Erythroblast (primary cell): ENCODE measurements at regions not wholly inside any gene's neighbourhood (a gene's known extent, or its start where the extent isn't known, plus 50 kb on each side); places are given as distances from the start of the nearest gene placed in this dataset.
"Not testable (repeated sequence)": the region's sequence is repeated elsewhere in the genome, so short reads cannot be mapped to it uniquely, and the experiment has no call there.

Experiments used
- GATA1 ChIP-seq: IDR thresholded peaks from 2 replicates; pipeline ENCODE4 v1.6.1; 2011; ENCODE audit warnings: low read depth, mild to moderate bottlenecking, control low read depth, low read length, moderate library complexity
- POLR2A ChIP-seq: IDR thresholded peaks from 2 replicates; pipeline ENCODE4 v1.6.1; 2011; ENCODE audit warnings: mild to moderate bottlenecking, low read length

DNA sequence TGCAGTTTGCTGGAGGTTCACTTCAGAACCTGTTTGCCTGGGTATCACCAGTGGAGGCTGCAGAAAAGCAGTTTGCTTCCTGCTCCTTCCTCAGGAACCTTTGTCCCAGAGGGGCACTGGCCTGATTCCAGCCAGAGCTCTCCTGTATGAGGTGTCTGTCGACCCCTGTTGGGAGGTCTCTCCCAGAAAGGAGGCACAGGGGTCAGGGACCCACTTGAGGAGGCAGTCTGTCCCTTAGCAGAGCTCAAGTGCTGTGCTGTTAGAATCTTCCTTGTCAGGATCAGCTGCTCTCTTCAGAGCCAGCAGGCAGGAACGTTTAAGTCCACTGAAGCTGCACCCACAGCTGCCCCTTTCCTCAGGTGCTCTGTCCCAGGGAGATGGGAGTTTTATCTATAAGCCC, 164.8 kb downstream of the TTC6 start:
- not testable (repeated sequence) for TF ChIP-seq POLR2A, GATA1
